GM18907 (cell line): ENCODE measurements at regions not wholly inside any gene's neighbourhood (a gene's known extent, or its start where the extent isn't known, plus 50 kb on each side); places are given as distances from the start of the nearest gene placed in this dataset.
A peak's percentile ranks its signal among the peaks of the same experiment; 100 is the strongest.

ENCODE experiments used
- ATAC-seq: cut with Tn5 transposase; IDR thresholded peaks from one replicate; pipeline ENCODE4 v1.9.1; 2021; ENCODE audit warnings: mild to moderate bottlenecking, moderate library complexity; ENCODE audit not compliant: unreplicated experiment

DNA sequence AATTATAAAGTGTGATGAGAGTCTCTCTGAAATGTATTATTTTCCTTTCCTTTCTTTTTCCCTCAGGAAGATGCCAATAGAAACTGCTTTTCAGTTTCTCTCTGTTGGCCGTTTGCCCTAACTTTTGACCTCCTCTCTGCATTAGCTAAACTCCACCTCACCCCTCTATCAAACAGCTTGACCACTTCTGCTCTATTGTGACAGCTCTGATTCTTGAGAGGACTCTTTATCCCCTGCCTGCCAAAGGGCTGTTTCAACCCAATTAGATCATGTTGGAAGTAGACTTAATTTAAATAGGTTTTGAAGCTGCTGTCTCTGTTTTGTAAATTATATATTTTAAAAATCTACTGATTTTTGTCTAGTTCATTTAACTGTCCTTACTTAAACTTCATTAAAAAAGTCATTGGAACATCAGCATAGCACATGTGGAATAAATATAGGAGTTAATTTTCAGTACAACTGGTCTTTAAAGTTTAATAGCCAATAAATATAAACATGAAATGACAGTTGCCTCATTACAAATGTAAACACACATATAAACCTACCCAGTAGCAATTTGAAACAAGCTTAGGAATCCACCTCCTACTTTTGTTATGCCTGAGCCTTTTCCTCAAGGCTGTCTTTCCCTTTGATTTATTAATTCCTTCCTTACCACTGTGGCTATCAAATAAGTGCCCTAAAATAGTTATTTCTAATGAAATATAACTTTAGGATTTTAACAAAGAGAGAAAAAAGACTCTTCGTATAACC, 152.0 kb downstream of the CHRM3 start:
- no peak for ATAC-seq

DNA sequence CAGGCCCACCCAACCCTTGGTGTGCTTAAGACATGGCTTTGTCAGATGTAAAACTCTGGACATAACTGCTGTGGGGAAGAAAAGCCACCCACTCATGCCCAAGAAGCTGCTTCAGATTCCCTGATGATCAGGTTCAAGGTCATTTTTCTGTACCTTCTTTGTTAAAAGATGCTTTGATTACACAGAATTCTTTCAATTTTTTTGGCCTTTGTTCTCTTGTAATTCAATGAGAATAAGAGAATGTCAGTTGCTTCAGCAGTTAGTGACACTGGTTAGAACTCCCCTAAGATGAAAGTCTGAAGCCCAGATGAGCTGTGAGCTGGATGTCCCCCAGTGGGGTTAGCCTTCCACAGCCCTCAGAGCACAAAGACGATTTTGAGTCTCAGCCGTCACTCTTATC, 152.7 kb downstream of the CHRM3 start:
- no peak for ATAC-seq

DNA sequence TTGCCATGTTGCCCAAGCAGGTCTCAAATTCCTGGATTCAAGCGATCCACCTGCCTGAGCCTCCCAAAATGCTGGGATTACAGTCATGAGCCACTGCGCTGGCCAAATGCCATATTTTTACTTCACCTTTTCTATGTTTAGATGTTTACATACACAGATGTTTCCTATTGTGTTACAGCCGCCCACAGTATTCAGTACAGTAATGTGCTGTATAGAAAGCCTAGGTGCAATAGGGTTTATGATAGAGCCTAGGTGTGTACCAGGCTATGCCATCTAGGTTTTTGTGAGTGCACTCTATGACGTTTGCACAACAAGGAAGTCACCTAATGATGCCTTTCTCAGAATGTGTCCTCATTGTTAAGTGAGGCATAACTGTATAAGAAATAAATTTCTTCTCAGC, 153.4 kb downstream of the CHRM3 start:
- ATAC-seq, result no peak

DNA sequence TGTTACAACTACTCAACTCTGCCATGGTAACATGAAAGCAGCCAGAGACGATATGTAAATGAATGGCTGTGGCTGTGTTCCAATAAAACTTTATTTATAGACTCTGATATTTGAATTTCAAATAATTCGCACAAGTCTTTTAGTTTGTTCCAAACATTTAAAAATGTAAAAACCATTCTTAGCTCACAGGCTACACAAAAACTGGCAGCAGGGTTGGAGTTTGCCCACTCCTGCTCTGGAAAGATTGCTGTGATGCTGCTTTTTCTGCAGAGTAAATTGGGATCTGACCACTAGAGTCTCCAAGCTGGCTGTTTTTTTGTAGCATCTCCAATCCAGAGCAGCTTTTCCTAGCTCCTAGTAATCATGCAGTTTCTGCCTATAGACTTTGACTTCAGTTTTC, 157.5 kb downstream of the CHRM3 start:
- ATAC-seq, result no peak

DNA sequence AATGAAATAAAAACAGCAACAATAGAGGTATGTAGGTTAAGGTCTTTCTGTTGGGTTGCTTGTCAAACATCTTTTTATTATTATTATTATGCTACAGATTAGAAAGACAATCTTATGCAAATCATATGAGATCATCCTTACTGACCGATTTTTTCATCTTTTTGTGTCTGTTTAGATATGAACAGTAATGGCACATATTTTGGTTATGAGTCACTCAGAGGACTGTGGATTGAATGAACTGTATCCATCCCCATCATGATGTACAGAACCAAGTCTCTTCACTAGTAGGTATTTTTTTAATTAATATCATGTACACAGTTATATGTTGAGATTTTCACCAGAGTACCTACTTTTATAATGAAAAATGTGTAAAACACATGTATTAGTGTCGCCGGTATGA, 159.1 kb downstream of the CHRM3 start:
- no peak for ATAC-seq

DNA sequence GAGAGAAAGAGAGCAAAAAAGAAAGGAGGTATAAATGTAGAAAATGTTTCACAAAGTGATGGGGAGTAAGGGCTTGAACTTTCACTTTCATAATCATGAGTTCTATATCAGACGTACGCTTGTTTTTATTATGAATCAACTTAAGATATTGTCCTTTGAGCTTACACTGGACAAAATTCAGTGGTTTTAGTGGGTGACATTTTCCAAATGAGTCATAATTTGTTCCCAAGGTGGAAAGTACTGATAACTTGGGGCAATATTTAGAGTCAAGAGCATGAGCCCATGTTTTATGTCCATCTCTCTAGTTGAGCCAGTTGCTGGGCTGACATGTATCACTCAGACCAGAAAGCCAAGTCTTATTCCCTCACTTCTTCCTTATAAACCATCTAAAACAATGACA, 161.6 kb downstream of the CHRM3 start:
- peak; percentile 64 for ATAC-seq

DNA sequence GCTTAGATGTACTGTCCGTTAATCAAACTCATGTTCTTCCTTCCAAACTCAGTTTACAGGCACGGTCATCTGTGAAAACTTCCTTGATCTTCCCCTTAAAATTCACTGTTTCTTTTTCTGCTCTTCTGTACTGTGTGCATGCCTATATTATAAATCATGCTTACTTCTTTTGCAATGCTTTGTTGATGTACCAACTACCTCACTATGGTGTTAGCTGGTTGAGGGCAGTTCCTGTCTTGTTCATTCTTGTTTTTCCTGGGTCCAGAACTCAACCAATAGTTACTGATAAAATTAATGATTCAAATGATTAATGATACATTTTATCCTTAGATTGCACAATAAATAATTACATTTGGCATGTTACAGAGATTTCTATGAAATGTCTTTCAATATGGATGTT, 163.8 kb downstream of the CHRM3 start:
- ATAC-seq, result no peak

DNA sequence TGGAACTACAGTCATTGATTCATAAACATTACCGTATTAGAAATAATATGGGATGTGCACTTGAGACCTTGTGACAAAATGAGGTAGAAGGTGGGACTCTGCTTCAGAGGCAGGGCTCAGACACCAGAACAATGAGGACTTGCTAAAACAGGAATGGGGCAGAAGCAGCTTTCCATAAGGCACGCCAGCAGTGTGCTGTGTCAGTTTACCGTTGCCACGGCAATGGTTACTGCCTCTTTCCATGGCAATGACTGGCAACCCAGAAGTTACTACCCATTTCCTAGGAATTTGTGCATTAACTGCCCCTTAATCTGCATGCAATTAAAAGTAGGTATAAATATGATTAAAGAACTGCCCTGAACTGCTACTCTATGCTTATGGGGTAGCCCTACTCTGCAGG, 169.0 kb downstream of the CHRM3 start:
- no peak for ATAC-seq

DNA sequence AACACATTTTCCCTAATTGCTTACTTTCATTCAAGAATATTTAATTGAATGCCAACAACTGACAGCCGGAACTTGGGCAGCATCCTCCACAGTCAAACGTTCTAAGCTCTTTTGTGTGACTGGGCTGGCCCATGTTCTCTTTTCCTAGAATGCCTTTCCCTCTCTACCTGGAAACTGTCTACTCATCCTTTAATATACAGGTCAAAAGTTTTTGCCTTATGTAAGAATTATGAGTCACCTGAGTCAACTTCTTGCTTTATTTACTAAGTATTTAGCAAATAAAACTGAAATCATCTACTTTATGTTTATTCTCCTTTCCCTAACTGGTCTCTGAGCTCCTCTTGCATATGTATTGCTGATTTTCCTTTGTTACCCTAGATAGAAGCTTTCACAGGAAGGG, 172.2 kb downstream of the CHRM3 start:
- ATAC-seq, result no peak

DNA sequence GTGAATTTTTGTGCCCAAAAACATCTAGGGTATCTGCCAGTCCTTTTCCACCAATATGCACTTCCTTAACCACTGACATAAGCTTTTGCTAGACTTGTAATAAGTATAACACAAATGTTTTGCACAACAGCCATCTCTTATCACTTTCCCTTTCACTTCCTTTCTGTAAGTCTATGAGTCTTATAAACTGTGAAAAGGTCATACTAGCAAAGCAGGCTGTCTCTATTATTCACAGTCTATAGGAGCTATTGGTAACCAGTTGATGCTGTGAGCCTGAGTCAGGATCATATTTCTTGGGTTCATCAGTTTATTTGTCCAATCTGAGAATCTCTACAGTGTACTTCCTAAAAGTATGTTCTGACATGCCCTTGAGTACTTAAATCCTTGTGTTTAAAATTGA, 172.6 kb downstream of the CHRM3 start:
- ATAC-seq, result no peak

DNA sequence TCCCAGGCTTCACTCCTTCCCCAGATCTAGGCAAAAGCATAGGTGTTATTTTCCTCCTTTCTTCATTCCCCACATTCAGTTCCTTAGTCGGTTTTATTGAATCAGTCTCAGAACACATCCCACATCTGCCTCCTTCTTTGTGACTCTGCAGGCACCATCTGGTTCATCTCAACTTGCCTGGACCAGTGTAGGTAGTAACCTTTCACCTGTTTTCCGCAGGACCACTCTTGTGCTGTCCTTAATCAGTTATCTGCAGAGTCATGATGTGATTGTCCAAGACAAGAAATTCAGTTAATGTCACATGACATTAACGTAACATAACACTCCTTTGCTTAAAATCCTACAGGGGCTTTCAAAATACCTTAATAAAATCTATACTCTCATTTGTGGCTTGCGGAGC, 174.6 kb downstream of the CHRM3 start:
- ATAC-seq, result no peak

DNA sequence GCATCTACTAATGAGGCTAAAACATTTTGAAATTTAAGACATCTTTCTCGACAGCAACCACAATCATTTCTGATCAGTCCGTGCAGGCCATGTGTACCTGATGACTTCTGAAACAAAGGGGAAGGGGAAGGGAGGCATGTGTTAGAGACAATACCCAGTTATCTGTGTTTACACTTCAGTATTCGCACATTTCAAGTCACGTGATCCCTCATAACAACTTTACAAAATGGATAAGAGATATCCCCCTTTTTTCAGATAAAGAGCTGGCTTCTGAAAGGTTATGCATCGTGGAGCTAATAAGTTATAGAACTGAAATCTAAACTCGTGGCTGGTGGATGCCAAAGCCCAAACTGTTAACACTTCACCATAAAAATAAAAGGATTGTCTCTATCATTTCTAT, 175.7 kb downstream of the CHRM3 start:
- ATAC-seq, result no peak

DNA sequence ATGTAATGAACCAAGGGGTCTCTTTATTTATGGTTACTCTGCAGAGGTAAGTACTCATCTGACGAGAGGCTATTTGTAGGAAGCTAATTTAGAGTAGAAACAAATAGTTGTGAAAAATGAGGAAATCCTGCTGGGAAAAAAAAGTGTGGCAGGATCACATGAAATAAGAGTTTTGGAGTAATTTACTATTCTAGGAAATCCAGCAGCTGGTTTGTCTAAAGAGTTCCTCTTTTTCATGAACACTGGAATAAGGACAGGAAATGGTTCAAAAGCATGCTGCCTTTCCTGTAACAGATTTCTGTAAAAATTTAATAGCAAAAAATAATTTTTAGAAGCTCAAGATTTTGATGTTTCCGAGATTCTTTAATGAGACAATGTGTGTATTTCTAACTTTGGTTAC, 177.3 kb downstream of the CHRM3 start:
- no peak for ATAC-seq

DNA sequence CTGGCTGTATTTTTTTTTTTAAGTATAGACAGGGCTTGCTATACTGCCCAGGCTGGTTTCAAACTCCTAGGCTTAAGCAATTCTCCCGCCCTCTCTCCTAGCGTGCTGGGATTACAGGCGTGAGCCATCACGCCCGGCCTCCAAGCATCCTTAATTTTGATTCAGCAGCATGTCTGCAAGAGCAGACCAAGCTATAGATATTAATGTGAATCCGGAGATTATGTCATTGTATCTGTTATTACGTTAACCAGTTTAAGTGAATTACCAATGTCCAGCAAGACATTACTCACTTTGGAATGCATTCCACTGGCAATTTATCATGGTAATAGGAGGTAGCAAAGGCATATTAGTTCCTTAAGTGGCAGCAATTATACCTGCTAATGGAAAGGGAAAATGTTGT, 179.7 kb downstream of the CHRM3 start:
- no peak for ATAC-seq

DNA sequence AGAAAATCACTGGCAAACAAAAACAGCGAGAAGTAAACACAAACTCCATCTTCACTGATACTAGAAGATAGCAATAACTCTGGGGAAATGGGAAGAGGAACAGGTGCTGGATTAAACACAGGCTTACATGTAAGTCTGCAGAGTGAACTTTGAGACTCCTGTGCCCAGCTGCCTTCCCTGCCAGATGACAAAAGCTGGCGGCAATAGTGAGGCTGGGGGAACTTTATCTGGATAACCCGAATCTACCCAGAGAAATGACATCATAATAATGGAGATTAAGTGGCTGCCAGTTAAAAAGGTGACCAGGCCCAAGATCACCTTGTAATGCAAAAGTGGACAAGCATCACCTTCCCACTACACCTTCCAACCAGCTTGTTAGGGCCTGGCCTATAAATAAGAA, 184.5 kb downstream of the CHRM3 start:
- no peak for ATAC-seq

DNA sequence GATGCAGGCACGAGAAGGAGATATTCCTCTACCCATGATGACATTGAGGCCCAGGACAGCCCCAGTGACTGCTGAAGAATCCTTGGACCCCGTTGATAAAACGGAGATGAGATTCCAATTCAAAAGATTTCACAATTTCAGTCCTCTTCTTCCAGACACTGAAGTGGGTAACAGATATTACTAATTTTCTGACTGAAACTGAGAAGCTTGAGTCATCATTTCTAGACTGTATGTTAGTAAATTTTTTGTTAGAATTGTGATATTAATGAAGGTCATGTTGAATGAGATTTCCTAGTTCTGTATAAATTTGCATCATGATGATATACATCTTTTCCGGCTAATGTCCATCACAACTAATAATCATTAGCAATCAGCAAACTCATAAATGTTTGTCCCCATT, 185.8 kb downstream of the CHRM3 start:
- ATAC-seq, result no peak

DNA sequence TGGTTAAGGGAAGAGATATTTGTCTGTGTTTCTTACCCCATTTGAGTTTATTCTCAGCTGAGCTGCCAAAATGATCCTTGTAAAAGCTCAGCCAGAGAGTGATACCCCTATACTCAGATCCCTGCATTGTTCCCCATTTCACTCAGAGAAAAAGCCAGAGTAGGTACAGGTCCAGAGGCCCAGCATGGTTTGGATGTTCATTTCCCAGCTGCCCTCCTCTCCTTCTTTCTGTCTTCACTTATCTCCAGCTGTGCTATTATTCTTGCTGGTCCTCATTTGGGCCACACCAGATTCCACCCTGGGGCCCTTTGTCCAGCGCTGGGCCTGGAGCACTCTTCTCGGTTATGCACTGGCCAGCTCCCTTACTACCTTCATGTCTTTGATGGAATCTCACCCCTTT, 187.7 kb downstream of the CHRM3 start:
- ATAC-seq, result no peak

DNA sequence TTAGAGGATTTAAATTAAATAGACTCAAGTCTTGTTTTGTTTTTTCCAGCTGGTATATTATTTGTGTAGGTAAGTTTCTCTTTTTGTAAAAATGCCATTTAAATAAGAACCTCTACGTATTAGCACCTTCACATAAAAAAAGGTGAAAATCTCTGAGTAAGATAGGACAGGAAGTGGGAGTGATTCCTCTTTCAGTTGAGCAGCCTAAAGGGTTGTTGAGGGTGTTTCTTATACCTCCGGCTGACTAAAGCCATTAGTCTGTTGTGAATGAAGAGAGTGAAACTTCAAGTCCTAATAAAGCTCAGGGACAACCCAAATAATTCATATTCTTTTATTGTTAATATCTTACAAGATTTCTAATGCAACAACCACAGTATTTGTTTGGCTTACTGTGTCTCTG, 188.7 kb downstream of the CHRM3 start:
- no peak for ATAC-seq

DNA sequence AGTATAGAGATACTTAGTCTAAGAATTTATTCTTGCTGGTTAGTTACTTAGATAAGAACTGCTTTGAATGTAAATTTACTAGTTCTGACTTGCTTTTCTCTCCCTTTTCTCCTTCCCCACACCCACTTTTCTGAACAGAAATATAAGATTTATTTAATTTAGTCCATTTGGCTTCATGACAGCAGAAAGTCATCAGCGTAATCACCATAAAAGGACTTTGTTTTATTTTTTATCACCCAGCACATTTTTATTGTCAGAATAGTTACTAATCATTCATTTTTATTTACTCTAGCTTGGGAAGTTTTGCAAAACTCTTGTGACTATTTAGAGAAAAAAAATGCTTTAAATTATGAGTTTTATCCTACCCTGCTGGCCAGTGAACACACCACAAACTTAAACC, 197.2 kb downstream of the CHRM3 start:
- ATAC-seq, result no peak

DNA sequence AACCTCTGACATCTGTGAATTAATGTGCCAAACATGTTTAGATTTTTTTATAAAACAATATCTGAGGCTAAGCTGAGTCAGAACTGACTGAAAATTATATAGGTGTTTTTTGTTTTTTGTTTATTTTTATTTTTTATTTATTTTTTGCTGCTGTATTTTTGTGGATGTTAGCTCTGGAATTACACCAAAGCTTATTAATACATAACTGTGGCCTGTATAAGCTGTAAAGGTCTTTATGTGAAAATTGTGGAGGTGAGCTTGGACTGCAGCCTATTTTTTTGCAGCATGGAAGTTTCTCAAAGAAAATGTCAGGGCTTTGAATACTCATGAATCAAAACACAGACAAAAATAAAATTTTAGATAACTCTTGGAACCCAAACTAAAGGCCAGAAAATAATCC, 199.8 kb downstream of the CHRM3 start:
- no peak for ATAC-seq

DNA sequence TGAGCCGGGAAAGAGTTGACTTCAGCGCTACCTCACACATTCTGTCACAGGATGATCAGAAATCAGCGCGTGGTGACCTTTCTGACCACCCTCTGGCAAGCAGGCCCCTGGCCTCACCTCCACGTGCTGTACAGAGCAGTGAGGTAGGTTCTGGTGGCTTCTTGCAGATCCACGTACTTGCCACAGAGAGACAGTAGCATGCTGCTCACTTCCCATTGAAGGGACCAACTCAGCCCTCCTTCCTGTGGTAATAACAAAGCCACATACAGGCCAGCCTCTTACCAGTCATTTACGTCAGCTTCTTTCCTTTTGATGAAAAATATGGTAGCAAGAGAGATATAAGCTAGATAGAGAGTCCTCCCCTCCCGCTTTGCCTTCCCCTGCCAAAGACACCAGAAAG, 200.7 kb downstream of the CHRM3 start:
- ATAC-seq, result no peak

DNA sequence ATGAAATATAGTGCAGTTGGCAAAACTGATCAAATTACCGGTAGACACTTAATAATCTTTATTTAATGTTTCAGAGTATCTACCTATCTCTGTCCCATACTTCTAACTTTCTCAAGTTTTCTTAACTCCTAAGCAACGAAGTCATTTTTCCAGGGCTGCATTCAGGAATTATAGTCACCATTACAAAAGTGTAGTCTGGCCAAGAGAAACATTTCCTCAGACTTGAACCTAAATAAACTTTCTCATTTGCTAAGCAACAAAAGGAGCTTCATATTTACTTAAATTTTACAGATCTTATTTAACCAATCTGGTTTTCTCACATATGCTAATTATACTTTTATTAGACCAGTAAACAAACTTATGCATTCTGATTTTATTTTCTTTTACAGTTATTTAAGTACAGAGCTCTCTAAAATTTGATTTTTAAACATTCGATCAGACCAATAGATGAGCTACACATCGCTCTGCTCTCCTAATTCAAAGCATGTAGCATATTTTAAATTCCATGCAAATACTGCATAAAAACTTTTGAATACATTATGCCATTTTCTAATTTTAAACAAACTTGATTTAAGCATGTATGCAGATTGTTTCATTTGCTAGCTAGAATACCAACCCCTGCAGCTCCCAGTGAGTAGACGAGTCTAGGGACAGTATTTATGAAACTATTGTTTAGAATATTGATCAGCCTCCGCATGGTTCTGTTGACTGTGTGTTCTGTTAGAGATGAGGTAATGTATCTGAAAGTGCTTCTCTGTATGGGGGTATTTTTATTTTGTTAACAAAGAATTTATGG, 201.4 kb downstream of the CHRM3 start:
- no peak for ATAC-seq

DNA sequence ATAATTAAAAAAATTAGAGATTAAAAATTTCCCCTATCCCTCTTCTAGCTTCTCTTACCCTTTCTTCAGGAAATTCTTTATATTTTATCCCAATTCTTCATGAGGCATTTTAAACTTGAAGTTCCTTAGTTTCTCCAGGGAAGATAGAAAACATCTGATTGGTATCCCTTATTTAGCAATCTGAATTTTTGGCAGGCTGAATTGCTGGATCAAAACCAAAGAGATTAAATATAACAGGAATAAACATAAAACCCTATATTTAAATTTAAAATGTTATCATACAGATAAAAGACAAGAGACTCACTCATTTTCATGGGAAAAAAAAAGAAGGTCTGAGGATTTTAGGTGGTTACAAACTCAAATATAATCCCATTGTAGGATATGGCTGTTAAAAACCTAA, 204.2 kb downstream of the CHRM3 start:
- ATAC-seq, result no peak
